NCI-H1436 (cell line): ENCODE measurements at regions not wholly inside any gene's neighbourhood (a gene's known extent, or its start where the extent isn't known, plus 50 kb on each side); places are given as distances from the start of the nearest gene placed in this dataset.
"Not testable (repeated sequence)": the region's sequence is repeated elsewhere in the genome, so short reads cannot be mapped to it uniquely, and the experiment has no call there.

ENCODE experiments used
- DNase-seq: peaks from one replicate; lab custom pipeline; 2025; lab: John Stamatoyannopoulos, UW

DNA sequence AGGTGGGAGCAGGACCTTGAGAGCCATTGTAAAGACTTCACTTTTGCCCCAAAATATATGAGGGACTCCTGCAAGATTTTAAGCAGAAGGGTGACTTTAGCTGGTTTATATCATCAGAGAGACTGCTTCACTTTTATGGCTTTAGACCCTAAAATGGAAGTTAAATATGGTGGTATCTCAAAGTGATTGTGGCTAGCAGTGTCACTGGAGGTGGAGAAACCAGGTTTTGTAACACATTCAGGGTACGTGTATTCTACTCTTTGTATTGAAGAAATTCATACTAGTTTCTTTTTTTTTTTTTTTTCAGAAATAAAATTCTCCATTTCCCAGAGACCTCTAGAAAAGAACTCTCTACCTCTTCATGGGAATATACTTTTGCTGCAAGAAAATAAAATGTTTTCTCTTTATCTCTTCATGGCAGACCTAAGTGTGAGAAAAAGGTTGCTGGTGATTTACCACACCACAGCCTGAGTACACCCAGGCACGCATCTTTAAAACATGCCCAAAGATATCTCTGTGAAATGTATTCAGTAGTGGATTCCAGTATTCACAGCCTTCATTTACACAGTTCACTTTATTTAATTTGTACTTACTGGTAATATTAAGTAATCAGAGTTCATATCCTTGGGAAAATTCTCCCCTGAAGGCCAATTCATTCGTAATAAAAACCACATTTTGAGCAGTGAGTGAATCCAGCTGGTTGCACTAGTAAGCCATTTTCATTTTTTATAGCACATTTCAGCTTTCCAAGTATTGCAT is 74.3 kb upstream of the GUCY1A1 start:
- no peak for DNase-seq

DNA sequence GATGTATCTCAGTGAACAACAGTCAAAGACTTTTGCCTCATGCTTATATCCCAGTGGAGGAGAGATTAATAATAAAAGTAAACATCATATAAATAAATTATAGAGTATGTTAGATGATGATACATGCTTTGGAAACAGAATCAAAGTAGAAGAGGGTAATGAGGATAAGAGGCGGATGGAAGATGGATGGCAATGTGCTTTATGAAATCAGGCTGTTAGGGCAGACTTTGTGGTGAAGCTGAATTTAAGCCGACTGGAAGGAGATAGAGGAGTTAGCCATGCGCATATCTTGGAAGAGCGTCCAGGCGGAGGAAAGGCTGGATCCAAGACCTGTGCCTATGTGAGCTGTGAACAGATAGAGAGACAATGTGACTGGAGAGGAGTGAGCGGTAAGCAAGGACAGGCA is 74.9 kb upstream of the GUCY1A1 start:
- no peak for DNase-seq

GRCh38 chr4:155590796-155591585 is 75.7 kb upstream of the GUCY1A1 start:
- DNase-seq, result no peak

DNA sequence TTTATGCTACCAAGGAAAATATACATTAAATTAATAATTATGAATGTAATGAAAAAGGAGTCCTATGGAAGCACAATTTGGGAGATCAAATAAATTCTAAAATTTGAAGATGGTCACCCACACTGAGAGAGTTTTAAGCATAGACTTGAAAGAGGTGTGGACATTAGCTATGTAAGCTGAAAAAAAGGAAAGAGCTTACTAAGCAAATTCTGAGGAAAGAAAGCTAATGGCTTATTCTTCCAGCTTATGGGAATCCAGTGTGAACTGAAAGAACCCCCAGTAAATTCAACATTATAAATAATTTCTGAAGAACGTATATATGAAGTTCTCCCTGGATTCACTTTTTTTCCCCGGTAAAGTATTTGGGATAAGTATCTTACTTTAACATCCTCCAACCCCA is 78.2 kb upstream of the GUCY1A1 start:
- no peak for DNase-seq

DNA sequence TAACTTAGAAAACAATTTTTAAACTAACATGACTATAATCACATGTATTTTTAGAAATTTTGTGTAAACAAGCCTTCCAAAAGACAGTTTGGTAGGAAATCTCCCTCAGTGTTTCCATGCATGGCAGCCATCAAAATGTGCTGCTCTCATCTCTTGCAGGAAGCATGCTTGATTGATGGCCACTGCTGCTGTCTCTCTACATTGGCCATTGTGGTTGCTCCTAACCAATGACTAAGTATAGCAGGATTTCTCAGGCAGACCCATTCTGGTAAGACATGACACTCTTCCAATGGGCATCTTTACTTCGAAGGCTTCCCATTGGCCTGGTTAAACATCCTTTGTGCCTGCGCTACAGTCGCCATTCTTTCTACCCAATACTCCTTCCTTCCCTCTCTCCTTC is 78.9 kb upstream of the GUCY1A1 start:
- no peak for DNase-seq

GRCh38 chr4:155582971-155583437 is 83.6 kb upstream of the GUCY1A1 start:
- DNase-seq, result no peak

DNA sequence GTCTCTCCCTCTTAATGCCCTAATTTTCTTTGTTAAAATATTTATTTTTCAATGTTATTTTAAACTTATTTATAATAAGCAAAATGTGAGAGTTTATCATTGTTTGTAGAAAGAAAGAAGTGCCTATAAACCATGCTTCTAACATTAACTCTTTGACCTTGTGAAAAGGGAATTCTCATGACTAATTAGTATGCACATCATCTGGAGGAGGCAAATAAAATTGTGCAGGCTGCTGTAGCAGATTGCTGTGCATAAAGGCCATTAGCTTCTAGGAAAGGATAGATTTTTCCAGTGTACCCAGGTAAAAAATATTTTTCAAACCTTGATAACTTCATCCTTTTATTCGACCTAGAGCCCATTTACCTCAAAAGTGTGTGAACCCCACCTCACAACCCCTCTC is 84.6 kb upstream of the GUCY1A1 start:
- DNase-seq, result no peak

DNA sequence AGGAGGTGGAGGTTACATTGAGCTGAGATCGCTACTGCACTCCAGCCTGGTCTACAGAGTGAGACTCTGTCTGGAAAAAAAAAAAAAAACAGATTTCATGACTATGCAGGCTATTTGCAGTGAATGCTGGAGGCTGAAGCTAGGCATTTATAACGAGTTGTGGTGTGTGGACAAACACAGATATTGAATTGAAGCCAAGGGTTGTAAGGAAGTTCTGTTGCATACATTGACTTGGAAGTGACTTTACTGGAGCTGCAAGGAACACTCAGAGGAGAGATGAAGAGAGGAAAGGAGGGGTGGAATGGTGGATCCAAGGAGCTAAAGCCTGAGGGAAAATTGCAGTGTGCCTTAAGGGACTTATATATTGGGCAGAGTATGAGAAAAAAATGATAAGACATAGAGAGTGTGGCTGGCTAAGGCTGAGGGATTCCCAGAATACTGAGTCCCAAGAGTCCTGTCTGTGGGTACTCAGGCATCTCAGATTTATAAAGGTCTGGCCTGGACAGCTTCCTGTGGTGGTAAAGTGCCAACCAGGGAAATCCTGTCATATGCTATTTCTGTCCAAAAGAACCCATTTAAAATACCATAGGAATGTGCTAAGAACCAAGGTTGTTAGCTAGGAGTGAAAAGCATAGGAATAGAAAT is 87.8 kb upstream of the GUCY1A1 start:
- no peak for DNase-seq

DNA sequence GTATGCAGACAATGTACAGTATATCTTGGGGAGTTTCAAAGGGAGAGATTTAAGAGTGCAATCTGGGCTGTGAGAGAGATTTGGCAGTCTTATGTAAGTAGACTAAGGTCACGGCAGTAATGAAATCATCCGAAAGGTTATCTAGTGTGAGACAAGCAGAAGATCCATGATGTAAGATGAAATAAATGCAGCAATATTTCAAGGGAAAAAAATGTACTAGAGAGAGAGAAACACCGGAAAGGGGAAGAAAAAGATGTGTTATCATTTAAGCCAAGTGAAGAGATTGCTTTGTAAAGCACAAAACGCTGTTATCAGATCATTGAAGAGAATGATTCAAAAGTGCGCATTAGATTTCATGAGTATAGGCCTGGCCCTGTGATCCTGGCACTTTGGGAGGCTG is 88.4 kb upstream of the GUCY1A1 start:
- DNase-seq, result no peak

DNA sequence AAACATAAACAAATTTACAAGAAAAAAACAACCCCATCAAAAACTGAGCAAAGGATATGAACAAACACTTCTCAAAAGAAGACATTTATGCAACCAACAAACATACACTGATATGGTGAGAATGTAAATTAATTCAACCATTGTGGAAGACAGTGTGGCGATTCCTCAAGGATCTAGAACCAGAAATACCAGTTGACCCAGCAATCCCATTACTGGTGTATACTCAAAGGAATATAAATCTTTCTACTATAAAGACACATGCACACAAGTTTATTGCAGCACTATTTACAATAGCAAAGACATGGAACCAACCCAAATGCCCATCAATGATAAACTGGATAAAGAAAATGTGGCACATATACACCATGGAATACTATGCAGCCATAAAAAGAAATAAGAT is 92.3 kb upstream of the GUCY1A1 start:
- not testable (repeated sequence) for DNase-seq

GRCh38 chr4:155573126-155573525 is 93.5 kb upstream of the GUCY1A1 start:
- DNase-seq, result no peak

- DNase-seq, result no peak
Observed at GRCh38 chr4:155572106-155572703, 94.4 kb upstream of the GUCY1A1 start.

DNA sequence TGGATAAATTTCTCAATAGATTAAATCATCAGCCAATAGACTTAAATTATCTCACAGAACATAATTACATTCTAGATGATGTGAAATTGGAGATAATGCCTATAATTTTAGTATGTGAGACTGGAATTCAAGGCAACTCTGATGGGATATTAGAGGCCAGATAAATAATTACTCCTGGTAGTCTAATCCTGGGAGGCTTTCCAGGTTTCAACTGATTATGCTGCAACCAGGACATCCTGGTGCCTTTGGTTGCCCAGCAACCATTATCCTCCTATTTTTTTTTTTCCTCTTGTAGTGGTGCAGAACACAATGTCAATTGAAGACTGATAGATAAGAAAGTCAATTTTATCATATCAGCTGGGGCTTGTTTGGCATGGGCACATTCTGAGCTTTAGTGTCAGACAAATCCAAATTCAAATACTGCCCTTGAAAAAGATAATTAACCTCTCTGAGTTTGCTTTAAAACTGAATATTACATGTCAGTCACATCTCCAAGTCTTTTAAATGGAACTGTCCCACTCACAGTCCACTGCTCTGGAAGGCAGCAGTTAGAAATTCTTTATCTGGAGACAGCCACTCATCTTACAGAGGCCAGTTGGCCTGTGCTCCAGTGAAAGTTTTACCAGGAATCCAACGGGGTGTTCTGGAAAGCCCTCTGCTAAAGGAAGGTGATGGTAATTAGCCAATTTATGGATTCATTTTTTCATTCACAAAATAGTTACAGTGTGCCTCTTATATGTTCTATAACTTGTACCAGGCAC is 95.3 kb upstream of the GUCY1A1 start:
- no peak for DNase-seq

- DNase-seq, result no peak
Observed at GRCh38 chr4:155570661-155571060, 96.0 kb upstream of the GUCY1A1 start.

DNA sequence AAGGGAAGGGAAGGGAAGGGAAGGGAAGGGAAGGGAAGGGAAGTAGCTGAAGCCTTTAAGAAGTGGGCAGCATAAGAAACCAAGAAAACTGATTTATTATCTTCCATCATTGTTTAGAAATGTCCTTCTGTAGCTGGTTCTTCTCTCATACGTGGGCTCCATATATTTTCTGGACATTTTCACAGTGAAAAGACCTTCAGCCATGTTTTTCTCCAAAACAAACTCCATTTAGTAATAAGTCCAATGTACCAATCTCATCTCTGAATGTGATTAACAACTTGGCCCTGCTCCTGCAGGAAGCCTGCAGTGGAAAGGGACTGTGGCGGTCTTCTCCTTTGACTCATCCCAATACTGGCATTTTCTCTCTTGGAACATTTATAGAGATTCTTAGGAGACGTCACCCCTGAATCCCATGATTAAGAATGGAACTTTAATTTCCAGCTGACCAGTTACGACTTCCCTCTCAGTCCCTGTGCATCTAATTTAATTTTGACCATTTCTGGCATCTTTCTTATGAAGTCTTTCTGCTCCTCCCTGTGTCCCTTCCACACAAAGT is 96.6 kb upstream of the GUCY1A1 start:
- no peak for DNase-seq

DNA sequence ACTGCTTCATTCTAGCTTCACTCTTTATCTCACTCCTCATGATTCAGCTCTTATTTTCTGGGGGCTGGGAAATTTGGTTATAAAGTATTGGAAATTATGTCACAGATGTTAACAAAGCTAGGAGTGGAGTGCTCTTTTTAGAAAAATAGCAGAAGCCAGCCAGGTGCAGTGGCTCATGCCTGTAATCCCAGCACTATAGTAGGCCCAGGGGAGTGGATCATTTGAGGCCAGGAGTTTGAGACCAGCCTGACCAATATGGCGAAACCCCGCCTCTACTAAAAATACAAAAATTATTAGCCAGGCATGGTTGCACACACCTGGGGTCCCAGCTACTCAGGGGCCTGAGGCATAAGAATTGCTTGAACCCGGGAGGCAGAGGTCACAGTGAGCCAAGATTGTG is 97.2 kb upstream of the GUCY1A1 start:
- no peak for DNase-seq

DNA sequence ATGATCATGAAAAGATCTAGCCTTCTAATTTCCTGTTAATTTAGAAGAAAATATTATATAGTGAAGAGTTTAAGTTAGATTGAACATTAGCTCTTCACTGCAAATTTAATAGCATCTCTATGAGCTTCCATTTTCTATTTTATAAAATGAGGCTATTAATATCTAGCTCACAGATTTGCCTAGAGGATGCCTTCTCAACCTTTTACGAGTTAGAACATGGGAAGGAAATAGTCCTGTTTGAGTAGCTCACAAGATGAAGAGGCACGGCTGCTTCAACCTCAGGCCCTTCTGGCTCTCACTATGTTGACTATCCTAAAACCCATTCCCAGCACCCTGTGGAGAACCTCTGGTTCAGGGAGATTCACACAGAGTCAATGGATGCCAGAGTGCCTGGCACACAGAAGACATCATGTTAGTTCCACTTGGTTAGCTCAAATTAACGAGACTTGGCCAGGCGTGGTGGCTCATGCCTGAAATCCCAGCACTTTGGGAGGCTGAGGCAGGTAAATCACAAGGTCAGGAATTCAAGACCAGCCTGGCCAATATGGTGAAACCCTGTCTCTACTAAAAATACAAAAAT is 97.9 kb upstream of the GUCY1A1 start:
- no peak for DNase-seq

DNA sequence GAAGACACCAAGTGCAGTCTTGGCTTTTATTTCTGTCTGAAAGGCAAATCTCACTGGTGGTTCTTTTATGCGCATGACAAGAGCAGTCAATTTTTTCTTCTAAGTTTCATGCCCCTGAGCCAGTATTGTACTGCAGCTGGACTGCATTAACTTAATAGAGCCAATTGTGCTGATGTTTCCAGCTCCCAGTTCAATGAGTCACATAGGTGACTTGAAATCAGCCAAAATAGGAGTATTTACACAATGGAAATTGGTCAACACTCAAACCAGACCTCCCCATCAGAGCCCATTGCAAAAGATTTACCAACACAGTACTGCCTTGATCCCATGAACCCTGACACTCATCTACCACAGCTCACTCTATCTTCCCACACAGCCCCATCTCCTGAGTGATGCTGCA is 100.3 kb upstream of the GUCY1A1 start:
- DNase-seq, result no peak

DNA sequence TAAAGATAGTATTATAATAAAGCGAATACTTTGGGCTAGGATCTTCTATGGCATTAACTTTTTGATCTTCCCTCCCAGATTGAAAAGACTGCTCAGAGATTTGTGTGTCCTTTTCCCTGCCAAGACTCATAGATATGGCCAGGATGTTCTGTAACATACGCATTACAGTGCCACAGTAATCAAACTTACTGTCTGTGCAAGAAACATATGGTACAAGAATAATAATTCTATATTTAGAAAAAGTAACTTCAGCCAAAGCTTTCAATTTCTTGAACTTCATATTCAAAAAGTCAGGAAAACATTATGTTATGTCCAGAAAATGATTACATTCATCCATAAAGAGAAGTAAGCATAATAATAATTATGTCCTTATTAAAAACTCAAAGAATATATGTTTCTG is 100.9 kb upstream of the GUCY1A1 start:
- no peak for DNase-seq

GRCh38 chr4:155565330-155565729 is 101.3 kb upstream of the GUCY1A1 start:
- DNase-seq, result no peak

- DNase-seq, result no peak
Observed at GRCh38 chr4:155564880-155565279, 101.8 kb upstream of the GUCY1A1 start.
